HepG2 (cell line): ENCODE measurements at regions not wholly inside any gene's neighbourhood (a gene's known extent, or its start where the extent isn't known, plus 50 kb on each side); places are given as distances from the start of the nearest gene placed in this dataset.

Experiments
- EP300 ChIP-seq, 3 experiments: sonication (generic) in 1 of 3; formaldehyde crosslinking in 1 of 3; IDR thresholded peaks; 2 replicates each; pipeline versions ENCODE4 v1.5.1 to v1.6.1; 2011 to 2020; ENCODE audit warnings: low read depth in 2 of 3, low read length in 2 of 3, borderline replicate concordance in 1 of 3, improper control_type of control experiment in 1 of 3, mild to moderate bottlenecking in 1 of 3, missing genetic modification reagents in 1 of 3, moderate library complexity in 1 of 3
- FOXC1 ChIP-seq: sonication (generic); formaldehyde crosslinking; IDR thresholded peaks from 2 replicates; pipeline ENCODE4 v1.8.0; 2022; ENCODE audit warnings: mild to moderate bottlenecking, missing genetic modification reagents, borderline replicate concordance
- FOXJ3 ChIP-seq: sonication (generic); formaldehyde crosslinking; IDR thresholded peaks from 2 replicates; pipeline ENCODE4 v1.4.0; 2020; ENCODE audit warnings: missing genetic modification reagents, mild to moderate bottlenecking, borderline replicate concordance
- PHB2 ChIP-seq: fragments of 450-650 bp; IDR thresholded peaks from 2 replicates; pipeline ENCODE4 v1.6.1; 2018; ENCODE audit not compliant: partially characterized antibody
- PRPF4 ChIP-seq: fragments of 200-400 bp; formaldehyde crosslinking; IDR thresholded peaks from 2 replicates; pipeline ENCODE4 v1.6.1; 2016; ENCODE audit warnings: low read length, low read depth; ENCODE audit not compliant: poor library complexity, severe bottlenecking
- SMC3 ChIP-seq: IDR thresholded peaks from 2 replicates; pipeline ENCODE4 v1.6.1; 2011; ENCODE audit warnings: low read length, improper control_type of control experiment
- ZBTB3 ChIP-seq: sonication (generic); formaldehyde crosslinking; IDR thresholded peaks from 2 replicates; pipeline ENCODE4 v1.4.0; 2020; ENCODE audit warnings: low read depth, mild to moderate bottlenecking, moderate library complexity, missing genetic modification reagents, borderline replicate concordance
- ZNF777 ChIP-seq: sonication (generic); formaldehyde crosslinking; IDR thresholded peaks from 2 replicates; pipeline ENCODE4 v1.4.0; 2020; ENCODE audit warnings: missing genetic modification reagents
- TF ChIP-seq, protein P1 (sequence below): sonication (generic); formaldehyde crosslinking; IDR thresholded peaks from 2 replicates; pipeline ENCODE4 v1.9.0; 2021; ENCODE audit warnings: missing genetic modification reagents, borderline replicate concordance
- TF ChIP-seq, protein P2 (sequence below): sonication (generic); formaldehyde crosslinking; IDR thresholded peaks from 2 replicates; pipeline ENCODE4 v1.4.0; 2020; ENCODE audit warnings: mild to moderate bottlenecking, missing genetic modification reagents
- TF ChIP-seq, protein P3 (sequence below): sonication (generic); formaldehyde crosslinking; IDR thresholded peaks from 2 replicates; pipeline ENCODE4 v1.4.0; 2020; ENCODE audit warnings: mild to moderate bottlenecking, missing genetic modification reagents

DNA sequence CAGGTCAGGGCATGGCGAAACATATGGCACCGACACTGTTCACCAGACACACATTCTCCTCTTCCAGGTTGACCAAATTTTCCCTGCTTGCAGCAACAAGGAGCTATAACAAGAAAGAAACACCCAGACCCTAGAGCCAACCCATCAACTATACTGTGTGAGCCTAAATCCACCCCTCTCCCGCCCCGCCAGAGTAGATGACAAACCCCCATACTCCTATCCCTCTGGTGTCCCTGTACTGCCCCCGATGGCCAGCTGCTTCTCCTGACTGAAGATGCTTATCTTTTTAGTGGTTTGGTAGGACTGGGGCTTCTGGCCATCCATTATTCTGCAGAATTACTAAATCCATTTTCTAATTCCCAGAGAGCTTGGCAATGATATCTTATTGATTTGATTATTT, 70.1 kb upstream of the EEPD1 start (continued):
- TF ChIP-seq, protein P1, sequence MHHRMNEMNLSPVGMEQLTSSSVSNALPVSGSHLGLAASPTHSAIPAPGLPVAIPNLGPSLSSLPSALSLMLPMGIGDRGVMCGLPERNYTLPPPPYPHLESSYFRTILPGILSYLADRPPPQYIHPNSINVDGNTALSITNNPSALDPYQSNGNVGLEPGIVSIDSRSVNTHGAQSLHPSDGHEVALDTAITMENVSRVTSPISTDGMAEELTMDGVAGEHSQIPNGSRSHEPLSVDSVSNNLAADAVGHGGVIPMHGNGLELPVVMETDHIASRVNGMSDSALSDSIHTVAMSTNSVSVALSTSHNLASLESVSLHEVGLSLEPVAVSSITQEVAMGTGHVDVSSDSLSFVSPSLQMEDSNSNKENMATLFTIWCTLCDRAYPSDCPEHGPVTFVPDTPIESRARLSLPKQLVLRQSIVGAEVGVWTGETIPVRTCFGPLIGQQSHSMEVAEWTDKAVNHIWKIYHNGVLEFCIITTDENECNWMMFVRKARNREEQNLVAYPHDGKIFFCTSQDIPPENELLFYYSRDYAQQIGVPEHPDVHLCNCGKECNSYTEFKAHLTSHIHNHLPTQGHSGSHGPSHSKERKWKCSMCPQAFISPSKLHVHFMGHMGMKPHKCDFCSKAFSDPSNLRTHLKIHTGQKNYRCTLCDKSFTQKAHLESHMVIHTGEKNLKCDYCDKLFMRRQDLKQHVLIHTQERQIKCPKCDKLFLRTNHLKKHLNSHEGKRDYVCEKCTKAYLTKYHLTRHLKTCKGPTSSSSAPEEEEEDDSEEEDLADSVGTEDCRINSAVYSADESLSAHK (CRISPR knock-in tag): no peak
- TF ChIP-seq, protein P2, sequence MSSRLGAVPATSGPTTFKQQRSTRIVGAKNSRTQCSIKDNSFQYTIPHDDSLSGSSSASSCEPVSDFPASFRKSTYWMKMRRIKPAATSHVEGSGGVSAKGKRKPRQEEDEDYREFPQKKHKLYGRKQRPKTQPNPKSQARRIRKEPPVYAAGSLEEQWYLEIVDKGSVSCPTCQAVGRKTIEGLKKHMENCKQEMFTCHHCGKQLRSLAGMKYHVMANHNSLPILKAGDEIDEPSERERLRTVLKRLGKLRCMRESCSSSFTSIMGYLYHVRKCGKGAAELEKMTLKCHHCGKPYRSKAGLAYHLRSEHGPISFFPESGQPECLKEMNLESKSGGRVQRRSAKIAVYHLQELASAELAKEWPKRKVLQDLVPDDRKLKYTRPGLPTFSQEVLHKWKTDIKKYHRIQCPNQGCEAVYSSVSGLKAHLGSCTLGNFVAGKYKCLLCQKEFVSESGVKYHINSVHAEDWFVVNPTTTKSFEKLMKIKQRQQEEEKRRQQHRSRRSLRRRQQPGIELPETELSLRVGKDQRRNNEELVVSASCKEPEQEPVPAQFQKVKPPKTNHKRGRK (CRISPR knock-in tag): no peak
- TF ChIP-seq PRPF4 (no peak), FOXC1 (CRISPR knock-in tag) (no peak), EP300 (IDR thresholded peaks at IDR 0.05; ENCODE audit: low read depth in 2 of 2, low read length in 2 of 2) (no peak), EP300 (CRISPR knock-in tag; IDR thresholded peaks at IDR 0.05; ENCODE audit: borderline replicate concordance) (no peak), ZBTB3 (CRISPR knock-in tag) (no peak), ZNF777 (CRISPR knock-in tag) (no peak), FOXJ3 (CRISPR knock-in tag) (no peak), PHB2 (no peak), SMC3 (no peak)
- TF ChIP-seq, protein P3, sequence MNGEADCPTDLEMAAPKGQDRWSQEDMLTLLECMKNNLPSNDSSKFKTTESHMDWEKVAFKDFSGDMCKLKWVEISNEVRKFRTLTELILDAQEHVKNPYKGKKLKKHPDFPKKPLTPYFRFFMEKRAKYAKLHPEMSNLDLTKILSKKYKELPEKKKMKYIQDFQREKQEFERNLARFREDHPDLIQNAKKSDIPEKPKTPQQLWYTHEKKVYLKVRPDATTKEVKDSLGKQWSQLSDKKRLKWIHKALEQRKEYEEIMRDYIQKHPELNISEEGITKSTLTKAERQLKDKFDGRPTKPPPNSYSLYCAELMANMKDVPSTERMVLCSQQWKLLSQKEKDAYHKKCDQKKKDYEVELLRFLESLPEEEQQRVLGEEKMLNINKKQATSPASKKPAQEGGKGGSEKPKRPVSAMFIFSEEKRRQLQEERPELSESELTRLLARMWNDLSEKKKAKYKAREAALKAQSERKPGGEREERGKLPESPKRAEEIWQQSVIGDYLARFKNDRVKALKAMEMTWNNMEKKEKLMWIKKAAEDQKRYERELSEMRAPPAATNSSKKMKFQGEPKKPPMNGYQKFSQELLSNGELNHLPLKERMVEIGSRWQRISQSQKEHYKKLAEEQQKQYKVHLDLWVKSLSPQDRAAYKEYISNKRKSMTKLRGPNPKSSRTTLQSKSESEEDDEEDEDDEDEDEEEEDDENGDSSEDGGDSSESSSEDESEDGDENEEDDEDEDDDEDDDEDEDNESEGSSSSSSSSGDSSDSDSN: no peak
